ENCODE measurements at regions not wholly inside any gene's neighbourhood (a gene's known extent, or its start where the extent isn't known, plus 50 kb on each side); places are given as distances from the start of the nearest gene placed in this dataset.

DNA sequence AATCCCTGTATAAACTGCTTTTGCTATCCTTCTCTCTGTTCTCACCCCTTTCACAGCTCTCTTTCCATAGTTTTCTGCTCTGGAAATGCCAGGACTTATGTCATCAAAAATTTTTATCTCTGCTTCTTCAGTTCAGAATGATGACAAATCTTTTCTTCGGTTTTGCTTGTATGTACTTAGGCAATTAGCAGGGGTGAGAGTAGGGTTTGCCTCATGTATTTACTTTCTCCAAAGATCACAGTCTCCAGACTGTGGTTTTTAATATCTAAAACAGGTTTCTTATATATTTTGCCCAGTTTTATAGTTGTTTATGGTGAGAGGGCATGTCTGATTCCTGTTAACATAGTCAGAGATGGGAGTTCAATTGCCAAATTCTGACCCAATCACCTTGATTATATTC is 235.4 kb upstream of the LYPLAL1 start:
- no peak for DNase-seq (ENCODE audit: low read depth)

- no peak for DNase-seq (ENCODE audit: low read depth)
Observed at GRCh38 chr1:218939095-218939494, 234.6 kb upstream of the LYPLAL1 start.

DNA sequence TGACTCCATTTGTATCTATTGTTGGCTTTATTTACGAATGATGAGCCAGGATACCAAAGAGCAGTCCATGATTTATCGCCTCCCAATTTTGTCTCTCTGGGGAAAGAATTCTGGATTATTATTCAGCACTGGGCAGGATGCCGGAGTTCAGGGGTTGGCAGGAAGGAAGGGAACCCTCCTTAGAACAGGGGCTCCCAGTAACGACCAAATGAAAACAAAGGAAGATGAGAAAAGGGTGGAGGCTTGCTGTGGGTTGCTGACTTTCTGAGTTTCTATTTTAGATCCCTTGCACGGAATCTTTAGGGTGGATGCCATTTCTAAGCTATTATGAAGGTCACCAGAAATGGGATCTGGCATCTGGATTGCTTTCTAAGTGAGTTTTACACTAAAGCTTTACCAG is 231.2 kb upstream of the LYPLAL1 start:
- DNase-seq (ENCODE audit: low read depth), result no peak

DNA sequence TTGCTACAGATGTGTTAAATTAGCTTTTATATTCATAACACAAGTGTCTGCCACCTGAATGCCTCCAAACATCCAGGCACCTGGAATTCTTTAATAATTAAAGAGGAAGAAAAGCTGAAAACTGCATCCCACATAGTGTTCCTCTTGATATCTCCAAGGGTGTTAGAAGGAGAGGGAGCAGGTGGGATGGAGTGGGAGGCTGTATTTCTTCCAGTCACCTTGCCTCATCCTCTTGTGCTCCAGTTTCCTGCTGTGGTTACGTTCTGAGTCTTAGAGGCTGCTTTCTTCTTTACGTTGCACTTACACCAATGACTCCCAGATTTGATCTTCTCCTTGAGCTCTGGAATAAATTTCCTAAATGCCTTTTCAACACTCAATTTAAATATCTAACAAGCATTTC is 230.3 kb upstream of the LYPLAL1 start:
- DNase-seq (ENCODE audit: low read depth), result no peak

DNA sequence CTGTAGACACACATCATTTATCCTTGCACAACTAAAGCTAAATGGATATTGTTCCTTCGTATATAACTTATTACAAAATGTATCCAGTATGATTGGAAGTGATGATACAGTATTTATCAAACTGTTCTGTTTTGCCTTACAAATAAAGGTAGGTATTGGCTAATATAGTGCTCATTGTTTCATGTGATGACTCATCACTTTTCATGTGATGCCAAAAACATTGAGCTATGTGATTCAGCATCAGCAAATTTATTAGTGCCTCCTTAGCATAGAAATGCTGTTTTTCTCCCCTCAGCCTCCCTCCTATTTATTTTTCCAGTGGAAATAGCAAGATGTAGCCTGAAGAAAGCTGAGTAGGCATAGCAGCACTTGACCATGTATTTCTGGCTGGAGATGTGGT is 228.6 kb upstream of the LYPLAL1 start:
- no peak for DNase-seq (ENCODE audit: low read depth)

DNA sequence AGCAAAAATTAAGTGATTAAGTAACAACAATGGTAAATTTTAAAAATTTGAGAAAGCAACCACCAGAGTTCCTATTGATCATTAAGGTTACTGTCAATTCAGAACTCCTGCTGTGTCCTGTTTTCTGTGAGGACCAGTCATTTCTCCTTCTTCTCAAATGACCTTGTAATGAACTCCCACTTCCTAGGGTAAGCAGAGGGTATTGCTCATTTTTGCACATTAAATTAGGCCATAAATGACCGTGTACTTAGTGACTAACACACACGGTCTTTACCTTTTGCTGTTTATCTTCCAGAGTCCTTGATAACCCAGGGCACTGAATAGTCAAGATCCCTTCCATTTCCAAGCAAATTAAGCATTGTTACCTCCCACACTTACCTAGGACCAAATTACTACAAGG is 227.5 kb upstream of the LYPLAL1 start:
- DNase-seq (ENCODE audit: low read depth), result no peak

GRCh38 chr1:218948446-218948845 is 225.2 kb upstream of the LYPLAL1 start:
- no peak for DNase-seq (ENCODE audit: low read depth)

DNA sequence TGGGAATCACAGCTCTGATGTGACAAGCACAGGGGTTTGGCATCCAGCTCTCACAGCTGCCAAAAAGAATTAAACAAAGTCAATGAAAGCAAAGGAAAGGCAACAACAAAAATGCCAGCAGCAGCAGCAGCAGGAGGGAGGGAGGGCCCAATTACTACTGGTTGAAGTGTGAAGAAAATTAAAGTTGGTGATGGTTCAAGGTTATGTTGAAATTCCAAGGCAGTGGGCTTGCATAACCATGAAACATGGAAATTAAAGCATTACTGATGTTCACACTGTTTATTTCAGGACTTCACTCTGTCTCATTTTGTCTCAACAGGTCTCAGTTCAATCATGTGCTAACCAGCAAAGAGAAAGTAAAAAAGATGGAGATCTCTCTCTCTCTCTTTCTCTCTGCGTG is 220.3 kb upstream of the LYPLAL1 start:
- no peak for DNase-seq (ENCODE audit: low read depth)

DNA sequence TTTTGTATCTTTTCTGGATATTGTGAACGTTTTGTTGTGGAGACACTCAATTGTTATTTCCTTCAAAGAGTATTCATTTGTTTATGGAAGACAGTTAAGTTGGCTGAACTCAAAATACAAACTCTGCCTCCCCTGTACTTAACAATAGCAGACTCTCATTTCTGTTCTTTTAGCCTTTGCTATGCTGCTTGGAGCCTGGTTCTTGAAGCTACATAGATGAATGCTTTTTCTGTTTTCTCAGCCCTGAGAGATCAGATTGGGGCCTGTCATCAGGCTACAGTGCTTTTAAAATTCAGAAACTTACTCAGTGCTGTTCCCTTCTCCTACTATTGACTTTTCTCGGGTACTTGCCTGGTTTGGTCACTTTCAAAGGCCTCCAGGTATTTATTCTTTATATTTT is 215.7 kb upstream of the LYPLAL1 start:
- DNase-seq (ENCODE audit: low read depth), result no peak

DNA sequence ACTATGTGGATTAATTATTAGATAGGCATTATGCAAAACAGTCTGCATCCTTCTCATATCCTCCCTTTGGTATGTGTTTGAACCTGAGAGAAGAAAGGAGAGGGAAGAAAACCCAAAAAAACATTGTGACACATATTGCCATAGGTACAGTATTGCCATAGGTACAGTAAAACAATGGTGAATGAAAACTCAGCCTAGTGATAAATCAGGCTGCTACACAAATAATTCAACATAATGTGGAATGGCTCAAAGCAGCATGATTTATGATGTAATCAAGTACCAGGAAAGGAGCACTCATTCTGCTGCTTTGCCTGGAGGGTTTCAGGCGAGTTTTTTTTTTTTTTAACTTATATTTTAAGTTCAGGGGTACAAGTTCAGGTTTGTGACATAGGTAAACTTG is 213.9 kb upstream of the LYPLAL1 start:
- DNase-seq (ENCODE audit: low read depth), result no peak

DNA sequence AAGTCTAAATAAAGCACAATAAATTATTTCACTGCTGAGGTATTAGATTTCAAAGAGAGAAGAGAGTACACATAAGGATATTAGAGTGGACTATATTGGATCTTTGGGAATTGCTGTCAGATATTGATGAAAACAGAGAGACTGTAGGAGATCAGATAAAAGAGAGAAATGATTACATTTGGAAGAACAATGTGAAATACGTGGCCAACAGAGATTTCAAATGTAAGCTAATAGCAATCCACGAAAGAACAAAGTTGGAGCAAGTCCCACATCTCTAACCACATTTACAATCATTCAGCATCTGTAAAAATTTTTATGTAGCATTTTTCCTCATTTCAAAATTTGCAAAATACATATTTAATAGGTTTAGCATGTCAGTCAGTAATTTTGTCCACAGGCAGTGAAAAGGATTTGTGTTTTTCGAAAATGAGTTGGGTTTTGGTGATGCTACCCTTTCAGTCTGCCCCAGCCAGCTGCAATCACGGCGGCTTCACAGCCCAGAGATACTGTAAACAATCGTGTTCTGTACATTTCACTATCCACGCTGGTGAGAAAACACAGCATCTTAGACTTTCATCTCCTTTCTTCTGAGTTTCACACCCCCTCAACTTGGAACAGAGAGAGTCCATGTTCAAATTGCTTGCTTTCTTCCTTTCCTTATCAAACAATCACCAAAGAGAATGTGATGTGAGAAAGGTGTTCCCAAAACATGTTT is 209.1 kb upstream of the LYPLAL1 start:
- no peak for DNase-seq (ENCODE audit: low read depth)

DNA sequence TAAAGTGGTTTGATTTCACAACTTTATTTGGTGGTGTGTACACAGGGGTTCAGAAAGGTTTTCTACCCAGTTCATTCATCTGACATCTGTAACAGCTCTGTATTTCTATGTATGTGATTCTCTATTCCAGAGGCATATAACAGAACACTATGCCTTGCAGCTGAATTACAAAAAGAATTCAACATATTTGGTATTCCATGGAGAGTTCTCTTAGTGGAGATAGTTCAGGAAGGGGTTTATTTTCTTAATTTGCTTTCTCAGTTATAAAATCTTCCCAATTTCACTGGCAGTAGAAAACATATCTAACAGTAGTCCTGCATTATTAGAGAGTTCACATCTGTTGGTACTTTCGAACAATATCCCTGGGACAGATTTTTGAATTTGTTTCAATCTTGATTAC is 207.9 kb upstream of the LYPLAL1 start:
- no peak for DNase-seq (ENCODE audit: low read depth)

- no peak for DNase-seq (ENCODE audit: low read depth)
Observed at GRCh38 chr1:218967254-218967653, 206.4 kb upstream of the LYPLAL1 start.

DNA sequence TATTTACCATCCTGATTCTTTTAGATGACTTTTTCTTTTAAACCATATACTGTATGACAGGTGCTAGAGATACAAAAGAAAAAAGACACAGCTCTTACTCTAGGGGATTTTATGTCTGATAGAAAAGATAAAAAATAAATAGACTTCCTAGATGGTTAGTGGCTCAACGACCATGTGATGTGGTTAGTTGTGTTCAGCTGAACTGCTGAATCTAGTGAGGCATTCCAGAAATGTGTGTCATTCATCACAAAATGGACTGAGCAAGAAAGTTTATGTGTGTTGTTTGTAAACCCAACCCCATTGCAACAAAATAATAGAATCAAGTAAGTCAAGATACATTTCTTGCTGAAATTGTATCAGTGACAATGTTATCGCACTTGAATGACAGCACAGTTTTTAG is 205.8 kb upstream of the LYPLAL1 start:
- no peak for DNase-seq (ENCODE audit: low read depth)

GRCh38 chr1:218969006-218969405 is 204.7 kb upstream of the LYPLAL1 start:
- no peak for DNase-seq (ENCODE audit: low read depth)

DNA sequence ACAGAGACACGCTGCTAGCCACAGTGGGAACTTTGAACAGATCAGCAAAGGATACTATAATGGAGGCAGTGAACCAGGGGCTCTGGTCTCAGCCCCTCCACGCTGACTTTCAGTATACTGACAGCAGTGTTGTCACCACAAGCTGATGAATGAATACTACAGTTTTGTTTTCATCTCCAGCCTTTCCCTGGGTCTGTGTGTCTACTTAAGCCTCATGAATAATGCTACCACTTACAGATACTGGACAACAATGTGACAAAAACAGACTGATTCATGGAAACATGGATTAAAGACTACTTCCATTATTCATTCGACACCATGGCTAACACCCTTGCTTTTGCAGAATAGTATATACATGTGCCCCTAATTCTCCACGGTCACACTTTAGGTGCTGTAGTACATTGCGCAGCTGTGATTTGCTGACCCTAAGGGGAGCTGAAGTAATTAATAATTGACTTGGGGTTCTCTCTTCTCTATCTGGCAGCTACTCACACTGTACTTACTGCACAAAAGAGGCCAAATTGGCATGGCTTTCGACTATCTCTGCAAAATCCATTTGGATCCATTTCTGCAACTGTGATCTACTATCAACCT is 203.2 kb upstream of the LYPLAL1 start:
- no peak for DNase-seq (ENCODE audit: low read depth)

GRCh38 chr1:218971156-218971555 is 202.5 kb upstream of the LYPLAL1 start:
- no peak for DNase-seq (ENCODE audit: low read depth)

DNA sequence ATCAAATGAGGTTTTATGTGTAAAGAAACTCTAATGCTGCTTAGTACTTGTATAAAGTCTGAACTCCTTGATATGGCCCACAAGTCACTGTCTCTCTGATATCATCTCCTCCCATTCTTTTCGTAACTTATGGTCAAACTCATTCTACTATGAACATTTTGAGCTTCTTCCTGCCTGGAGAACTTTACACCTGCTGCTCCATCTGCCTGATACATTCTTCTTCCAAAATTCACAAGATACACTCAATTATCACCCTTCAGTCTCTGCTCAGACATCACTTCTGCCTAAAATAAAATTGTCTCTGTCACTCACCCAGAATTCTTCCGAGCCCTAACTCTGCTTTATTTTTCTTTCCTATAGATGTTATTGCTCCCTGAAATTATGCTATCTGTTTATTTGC is 192.8 kb upstream of the LYPLAL1 start:
- DNase-seq (ENCODE audit: low read depth), result no peak

DNA sequence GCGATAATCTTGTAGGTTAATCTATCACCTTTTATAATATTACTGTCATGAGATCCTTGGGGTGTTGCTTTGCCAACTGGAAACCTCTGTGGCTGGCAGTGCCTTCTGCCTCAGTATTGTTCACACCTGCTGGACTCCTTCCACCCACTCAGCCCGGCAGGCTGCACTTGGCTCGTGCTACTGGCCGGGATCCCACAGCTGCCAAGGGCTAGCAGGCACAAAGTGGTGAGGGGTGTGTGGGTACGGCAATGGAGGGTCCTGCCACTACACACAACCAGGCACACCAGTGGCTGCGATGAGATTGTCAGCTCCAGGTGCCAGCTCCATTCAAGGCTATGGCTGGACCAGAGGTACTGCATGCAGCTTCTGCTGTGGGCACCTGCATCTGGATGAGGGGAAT is 191.2 kb upstream of the LYPLAL1 start:
- DNase-seq (ENCODE audit: low read depth), result no peak

DNA sequence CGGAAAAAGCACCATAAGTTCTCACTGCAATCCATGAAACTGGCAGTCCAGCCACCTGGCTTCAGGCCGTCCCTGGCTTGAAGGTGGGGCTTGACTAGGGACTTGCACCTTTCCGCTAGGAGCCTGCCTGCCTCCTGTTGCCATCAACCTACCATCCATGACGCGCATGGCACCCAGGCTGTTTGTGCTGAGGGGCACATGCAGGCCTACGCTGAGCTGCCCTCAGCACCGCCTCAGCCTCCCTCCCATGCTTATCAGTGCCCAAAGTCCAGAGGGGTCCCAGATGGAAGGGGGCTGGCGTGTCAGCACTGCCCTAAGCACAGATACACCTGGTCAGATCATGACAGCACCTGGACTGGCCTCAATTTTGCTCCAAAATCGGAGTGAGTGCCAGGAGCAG is 190.2 kb upstream of the LYPLAL1 start:
- DNase-seq (ENCODE audit: low read depth), result no peak

- DNase-seq (ENCODE audit: low read depth), result no peak
Observed at GRCh38 chr1:218983848-218984247, 189.8 kb upstream of the LYPLAL1 start.

- DNase-seq (ENCODE audit: low read depth), result no peak
Observed at GRCh38 chr1:218985424-218985984, 188.2 kb upstream of the LYPLAL1 start.

DNA sequence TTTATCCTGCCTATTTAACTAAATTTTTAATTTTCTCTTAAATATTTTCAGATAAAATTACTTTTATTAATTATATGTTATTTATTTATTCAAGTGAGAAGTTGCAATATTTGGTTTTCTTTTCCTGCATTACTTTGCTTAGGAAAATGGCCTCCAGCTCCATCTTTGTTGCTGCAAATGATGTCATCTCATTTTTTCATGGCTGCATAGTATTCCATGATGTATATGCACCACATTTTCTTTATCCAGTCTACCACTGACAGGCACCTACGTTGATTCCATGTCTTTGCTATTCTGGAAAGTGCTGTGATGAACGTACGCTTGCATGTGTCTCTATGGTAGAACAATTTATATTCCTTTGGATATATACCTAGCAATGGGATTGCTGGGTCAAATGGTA is 186.9 kb upstream of the LYPLAL1 start:
- no peak for DNase-seq (ENCODE audit: low read depth)

- DNase-seq (ENCODE audit: low read depth), result no peak
Observed at GRCh38 chr1:218990019-218990418, 183.7 kb upstream of the LYPLAL1 start.

Data from stimulated activated CD8-positive, alpha-beta memory T cell treated with anti-CD3 and anti-CD28 coated beads, Interleukin-15, amount 100 ng/mL, for 24 hours (primary cell).